ENCODE measurements at regions not wholly inside any gene's neighbourhood (a gene's known extent, or its start where the extent isn't known, plus 50 kb on each side); places are given as distances from the start of the nearest gene placed in this dataset.

DNA sequence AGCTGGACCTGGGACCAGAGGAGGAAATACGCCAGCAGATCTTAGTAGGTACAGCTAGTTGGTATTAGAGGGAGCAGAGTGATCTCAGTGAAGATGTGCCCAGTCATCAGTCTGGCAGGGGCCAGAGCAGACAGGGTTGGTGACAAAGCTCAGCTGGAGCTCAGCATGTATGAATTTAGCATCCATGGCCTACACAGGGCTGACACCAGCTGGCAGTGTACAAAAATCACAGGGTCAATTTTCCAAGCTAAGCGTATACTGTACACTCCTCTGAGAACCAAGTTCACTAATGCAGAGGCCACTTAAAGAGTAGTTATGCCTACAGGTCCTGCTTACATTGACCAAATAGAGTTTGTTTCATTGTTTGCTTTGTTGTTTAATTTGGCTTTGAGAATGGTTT, 146.6 kb downstream of the SLC24A2 start:
- Histone ChIP-seq H3K36me3 (ENCODE audit: low read depth) (no peaks in the 10 kb centered on the region), H3K9me3 (no peaks in the 10 kb centered on the region), H3K4me3 (no peak overlapping the region), H3K4me1 (ENCODE audit: low read depth) (no peaks in the 10 kb centered on the region)
- intact Hi-C loops (cut with DNase I, micrococcal nuclease) = no loop called here
- DNase-seq (no peak), ATAC-seq (no peak)
- no peak for TF ChIP-seq CTCF (IDR thresholded peaks at IDR 0.05)

- intact Hi-C loops (cut with DNase I, micrococcal nuclease) = no loop called here
- Histone ChIP-seq H3K4me3 (no peak overlapping the region), H3K36me3 (ENCODE audit: low read depth) (no peaks in the 10 kb centered on the region), H3K4me1 (ENCODE audit: low read depth) (no peaks in the 10 kb centered on the region), H3K9me3 (no peaks in the 10 kb centered on the region)
- DNase-seq (no peak), ATAC-seq (no peak)
- TF ChIP-seq CTCF (IDR thresholded peaks at IDR 0.05) = no peak
These were observed 147.8 kb downstream of the SLC24A2 start for GRCh38 chr9:19641046-19641445.

DNA sequence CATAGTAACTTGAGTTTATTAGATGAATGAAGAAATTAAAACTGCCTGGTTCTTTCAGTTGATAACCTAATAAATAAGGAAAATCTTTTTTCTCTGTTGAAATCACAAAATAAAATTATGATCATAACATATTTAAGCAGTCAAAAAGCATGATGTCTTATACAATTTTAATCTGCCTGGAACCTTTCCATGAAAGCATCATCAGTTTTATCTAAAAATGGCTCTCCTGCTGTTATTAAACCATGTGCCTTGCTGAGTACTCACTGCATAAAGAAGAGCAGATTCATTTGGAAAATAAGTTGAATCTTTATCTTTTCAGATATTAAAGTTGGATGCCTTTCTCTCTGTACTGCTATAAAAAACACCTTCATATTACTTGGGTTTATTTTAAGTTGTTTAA, 148.8 kb downstream of the SLC24A2 start:
- Histone ChIP-seq H3K9me3 (no peaks in the 10 kb centered on the region), H3K36me3 (ENCODE audit: low read depth) (no peaks in the 10 kb centered on the region), H3K4me3 (no peak overlapping the region), H3K4me1 (ENCODE audit: low read depth) (no peaks in the 10 kb centered on the region)
- TF ChIP-seq CTCF (IDR thresholded peaks at IDR 0.05) = no peak
- no peak for ATAC-seq
- DNase-seq = no peak
- intact Hi-C loops (cut with DNase I, micrococcal nuclease) = no loop called here

- DNase-seq = no peak
- intact Hi-C loops (cut with DNase I, micrococcal nuclease) = no loop called here
- Histone ChIP-seq H3K4me1 (ENCODE audit: low read depth) (no peaks in the 10 kb centered on the region), H3K4me3 (no peak overlapping the region), H3K36me3 (ENCODE audit: low read depth) (no peaks in the 10 kb centered on the region), H3K9me3 (no peaks in the 10 kb centered on the region)
- ATAC-seq = no peak
- no peak for TF ChIP-seq CTCF (IDR thresholded peaks at IDR 0.05)
These were observed 151.8 kb downstream of the SLC24A2 start for GRCh38 chr9:19637084-19637483.

- DNase-seq (no peak), ATAC-seq (no peak)
- TF ChIP-seq CTCF (IDR thresholded peaks at IDR 0.05) = no peak
- Histone ChIP-seq H3K4me1 (ENCODE audit: low read depth) (no peaks in the 10 kb centered on the region), H3K4me3 (no peak overlapping the region), H3K9me3 (no peaks in the 10 kb centered on the region), H3K36me3 (ENCODE audit: low read depth) (no peaks in the 10 kb centered on the region)
- intact Hi-C loops (cut with DNase I, micrococcal nuclease) = no loop called here
These were observed 154.0 kb downstream of the SLC24A2 start for GRCh38 chr9:19634881-19635280.

- no peak for TF ChIP-seq CTCF (IDR thresholded peaks at IDR 0.05)
- no peak for ATAC-seq
- Histone ChIP-seq H3K4me1 (ENCODE audit: low read depth) (no peaks in the 10 kb centered on the region), H3K4me3 (no peak overlapping the region), H3K9me3 (no peaks in the 10 kb centered on the region), H3K36me3 (ENCODE audit: low read depth) (no peaks in the 10 kb centered on the region)
- no peak for DNase-seq
- intact Hi-C loops (cut with DNase I, micrococcal nuclease) = no loop called here
These were observed 157.7 kb downstream of the SLC24A2 start for GRCh38 chr9:19631181-19631580.

Measured in mucosa of descending colon (tissue), 3 donors.